ENCODE measurements at regions not wholly inside any gene's neighbourhood (a gene's known extent, or its start where the extent isn't known, plus 50 kb on each side); places are given as distances from the start of the nearest gene placed in this dataset.

GRCh38 chr13:34307607-34308006 is 489.7 kb downstream of the RFC3 start:
- TF ChIP-seq CTCF (IDR thresholded peaks at IDR 0.05; ENCODE audit: low read depth, low read length), result no peak
- H3K4me3 ChIP-seq (replicated peaks in 1 of 2; ENCODE audit: low read depth in 2 of 2, low read length in 2 of 2), result no peak overlapping the region
- DNase-seq (ENCODE audit: low read depth in 2 of 2), result no peak

- no peak for DNase-seq (ENCODE audit: low read depth in 2 of 2)
- TF ChIP-seq CTCF (IDR thresholded peaks at IDR 0.05; ENCODE audit: low read depth, low read length), result no peak
- no peak overlapping the region for H3K4me3 ChIP-seq (replicated peaks in 1 of 2; ENCODE audit: low read depth in 2 of 2, low read length in 2 of 2)
Measured at GRCh38 chr13:34308725-34309124, 490.8 kb downstream of the RFC3 start.

GRCh38 chr13:34310539-34310938 is 492.6 kb downstream of the RFC3 start:
- no peak for TF ChIP-seq CTCF (IDR thresholded peaks at IDR 0.05; ENCODE audit: low read depth, low read length)
- no peak for DNase-seq (ENCODE audit: low read depth in 2 of 2)
- no peak overlapping the region for H3K4me3 ChIP-seq (replicated peaks in 1 of 2; ENCODE audit: low read depth in 2 of 2, low read length in 2 of 2)

GRCh38 chr13:34311251-34311650 is 493.3 kb downstream of the RFC3 start:
- H3K4me3 ChIP-seq (replicated peaks in 1 of 2; ENCODE audit: low read depth in 2 of 2, low read length in 2 of 2), result no peak overlapping the region
- DNase-seq (ENCODE audit: low read depth in 2 of 2), result no peak
- no peak for TF ChIP-seq CTCF (IDR thresholded peaks at IDR 0.05; ENCODE audit: low read depth, low read length)

GRCh38 chr13:34312578-34312977 is 494.6 kb downstream of the RFC3 start:
- TF ChIP-seq CTCF (IDR thresholded peaks at IDR 0.05; ENCODE audit: low read depth, low read length), result no peak
- H3K4me3 ChIP-seq (replicated peaks in 1 of 2; ENCODE audit: low read depth in 2 of 2, low read length in 2 of 2), result no peak overlapping the region
- DNase-seq (ENCODE audit: low read depth in 2 of 2), result no peak

- no peak for DNase-seq (ENCODE audit: low read depth in 2 of 2)
- no peak for TF ChIP-seq CTCF (IDR thresholded peaks at IDR 0.05; ENCODE audit: low read depth, low read length)
Measured at GRCh38 chr13:34320084-34320483, 502.1 kb downstream of the RFC3 start.

GRCh38 chr13:34322014-34322742 is 504.2 kb downstream of the RFC3 start:
- no peak overlapping the region for H3K4me3 ChIP-seq (replicated peaks in 1 of 2; ENCODE audit: low read depth in 2 of 2, low read length in 2 of 2)
- no peak for TF ChIP-seq CTCF (IDR thresholded peaks at IDR 0.05; ENCODE audit: low read depth, low read length)

More at GRCh38 chr13:34320084-34320483, 502.1 kb downstream of the RFC3 start:
- H3K4me3 ChIP-seq (replicated peaks in 1 of 2; ENCODE audit: low read depth in 2 of 2, low read length in 2 of 2), result no peak overlapping the region

More at GRCh38 chr13:34322014-34322742, 504.2 kb downstream of the RFC3 start:
- no peak for DNase-seq (ENCODE audit: low read depth in 2 of 2)

All from cardiac fibroblast (primary cell).